SH-SY5Y (cell line): ENCODE measurements at regions not wholly inside any gene's neighbourhood (a gene's known extent, or its start where the extent isn't known, plus 50 kb on each side); places are given as distances from the start of the nearest gene placed in this dataset.

Experiments used
- GATA2 ChIP-seq: IDR thresholded peaks from 2 replicates; pipeline ENCODE4 v1.6.1; 2011; ENCODE audit warnings: mild to moderate bottlenecking, low read depth, low read length
- GATA3 ChIP-seq: IDR thresholded peaks from 2 replicates; pipeline ENCODE4 v1.6.1; 2011; ENCODE audit warnings: low read depth, mild to moderate bottlenecking, low read length, moderate library complexity

GRCh38 chr18:78860117-78860516 lies 119.5 kb upstream of the SALL3 start:
- no peak for TF ChIP-seq GATA3
- TF ChIP-seq GATA2, result no peak

- TF ChIP-seq GATA3 (no peak), GATA2 (no peak)
Observed at GRCh38 chr18:78861116-78861515, 118.5 kb upstream of the SALL3 start.

GRCh38 chr18:78861706-78862105 lies 117.9 kb upstream of the SALL3 start:
- TF ChIP-seq GATA2 (no peak), GATA3 (no peak)

- TF ChIP-seq GATA2, result no peak
- no peak for TF ChIP-seq GATA3
Observed at GRCh38 chr18:78862395-78862794, 117.2 kb upstream of the SALL3 start.

GRCh38 chr18:78865056-78865598 lies 114.5 kb upstream of the SALL3 start:
- no peak for TF ChIP-seq GATA2
- no peak for TF ChIP-seq GATA3

GRCh38 chr18:78865771-78866310 lies 113.8 kb upstream of the SALL3 start:
- no peak for TF ChIP-seq GATA3
- TF ChIP-seq GATA2, result no peak

GRCh38 chr18:78867131-78867530 lies 112.5 kb upstream of the SALL3 start:
- TF ChIP-seq GATA3 (no peak), GATA2 (no peak)

GRCh38 chr18:78868330-78869316 lies 111.0 kb upstream of the SALL3 start:
- TF ChIP-seq GATA2 (no peak), GATA3 (no peak)

GRCh38 chr18:78871618-78872017 lies 108.0 kb upstream of the SALL3 start:
- TF ChIP-seq GATA2 (no peak), GATA3 (no peak)

GRCh38 chr18:78873926-78874500 lies 105.6 kb upstream of the SALL3 start:
- TF ChIP-seq GATA3 (no peak), GATA2 (no peak)

- TF ChIP-seq GATA2 (no peak), GATA3 (no peak)
Observed at GRCh38 chr18:78875016-78875777, 104.4 kb upstream of the SALL3 start.

GRCh38 chr18:78875778-78876650 lies 103.6 kb upstream of the SALL3 start:
- TF ChIP-seq GATA3 (no peak), GATA2 (no peak)

- TF ChIP-seq GATA3, result no peak
- no peak for TF ChIP-seq GATA2
Observed at GRCh38 chr18:78876868-78877267, 102.8 kb upstream of the SALL3 start.
